Parathyroid adenoma (tissue), 2 donors: ENCODE measurements at regions not wholly inside any gene's neighbourhood (a gene's known extent, or its start where the extent isn't known, plus 50 kb on each side); places are given as distances from the start of the nearest gene placed in this dataset.

Experiments used
- H2AFZ ChIP-seq: fragments of 300-600 bp; sonication (generic); one replicate; pipeline ENCODE4 v1.7.0; 2017; ENCODE audit warnings: antibody characterized with exemption, mild to moderate bottlenecking
- H3K27ac ChIP-seq: fragments of 300-600 bp; sonication (generic); one replicate; pipeline ENCODE4 v1.7.0; 2017
- H3K27me3 ChIP-seq: fragments of 300-600 bp; sonication (generic); one replicate; pipeline ENCODE4 v1.7.0; 2017; ENCODE audit warnings: low read length; ENCODE audit not compliant: control insufficient read depth, insufficient read depth
- H3K36me3 ChIP-seq: fragments of 300-600 bp; sonication (generic); one replicate; pipeline ENCODE4 v1.7.0; 2017; ENCODE audit warnings: low read length; ENCODE audit not compliant: control insufficient read depth, insufficient read depth
- H3K4me1 ChIP-seq: fragments of 300-600 bp; sonication (generic); one replicate; pipeline ENCODE4 v1.7.0; 2017; ENCODE audit warnings: control low read depth
- H3K4me2 ChIP-seq: fragments of 300-600 bp; sonication (generic); one replicate; pipeline ENCODE4 v1.7.0; 2017; ENCODE audit warnings: low read length
- H3K4me3 ChIP-seq: fragments of 300-600 bp; sonication (generic); one replicate; pipeline ENCODE4 v1.7.0; 2017; ENCODE audit warnings: low read depth, low read length
- H3K79me2 ChIP-seq: fragments of 300-600 bp; sonication (generic); one replicate; pipeline ENCODE4 v1.7.0; 2017; ENCODE audit warnings: control low read depth
- H3K9ac ChIP-seq: fragments of 300-600 bp; sonication (generic); one replicate; pipeline ENCODE4 v1.7.0; 2017; ENCODE audit warnings: mild to moderate bottlenecking
- H3K9me3 ChIP-seq: fragments of 300-600 bp; sonication (generic); one replicate; pipeline ENCODE4 v1.7.0; 2017; ENCODE audit warnings: low read length; ENCODE audit not compliant: control insufficient read depth
- CTCF ChIP-seq: fragments of 300-600 bp; sonication (generic); IDR thresholded peaks from one replicate; pipeline ENCODE4 v1.7.0; 2017; ENCODE audit warnings: antibody characterized with exemption, mild to moderate bottlenecking
- donor health status: primary hyperparathyroidism.

GRCh38 chr19:31906111-31906871, 439.1 kb upstream of the ZNF507 start:
- Histone ChIP-seq H2AFZ (peak overlapping the region; percentile 11), H3K79me2 (no peaks in the 10 kb centered on the region), H3K36me3 (no peaks in the 10 kb centered on the region), H3K27me3 (no peaks in the 10 kb centered on the region), H3K4me1 (no peaks in the 10 kb centered on the region), H3K9ac (no peak overlapping the region), H3K4me2 (no peak overlapping the region), H3K4me3 (no peak overlapping the region), H3K27ac (peak overlapping the region; percentile 24), H3K9me3 (no peaks in the 10 kb centered on the region)
- no peak for TF ChIP-seq CTCF

GRCh38 chr19:31907661-31908060, 437.7 kb upstream of the ZNF507 start:
- H3K27ac ChIP-seq: no peak overlapping the region
- no peak overlapping the region for H3K9ac ChIP-seq
- H3K36me3 ChIP-seq: no peaks in the 10 kb centered on the region
- no peak for TF ChIP-seq CTCF
- no peaks in the 10 kb centered on the region for H3K27me3 ChIP-seq
- H2AFZ ChIP-seq: no peak overlapping the region
- H3K4me1 ChIP-seq: no peaks in the 10 kb centered on the region
- H3K79me2 ChIP-seq: no peaks in the 10 kb centered on the region
- no peaks in the 10 kb centered on the region for H3K9me3 ChIP-seq
- no peak overlapping the region for H3K4me2 ChIP-seq
- H3K4me3 ChIP-seq: no peak overlapping the region

- Histone ChIP-seq H2AFZ (no peak overlapping the region), H3K27ac (no peak overlapping the region), H3K79me2 (no peaks in the 10 kb centered on the region), H3K9me3 (no peaks in the 10 kb centered on the region), H3K9ac (no peak overlapping the region), H3K4me1 (no peaks in the 10 kb centered on the region), H3K27me3 (no peaks in the 10 kb centered on the region), H3K4me2 (no peak overlapping the region), H3K36me3 (no peaks in the 10 kb centered on the region), H3K4me3 (no peak overlapping the region)
- TF ChIP-seq CTCF: no peak
Observed at GRCh38 chr19:31908080-31908479, 437.3 kb upstream of the ZNF507 start.

- H3K4me2 ChIP-seq: no peak overlapping the region
- H3K79me2 ChIP-seq: no peaks in the 10 kb centered on the region
- H3K9ac ChIP-seq: no peak overlapping the region
- no peak overlapping the region for H3K4me3 ChIP-seq
- TF ChIP-seq CTCF: no peak
- no peaks in the 10 kb centered on the region for H3K4me1 ChIP-seq
- H3K36me3 ChIP-seq: no peaks in the 10 kb centered on the region
- no peak overlapping the region for H2AFZ ChIP-seq
- H3K9me3 ChIP-seq: no peaks in the 10 kb centered on the region
- H3K27me3 ChIP-seq: no peaks in the 10 kb centered on the region
- H3K27ac ChIP-seq: no peak overlapping the region
Observed at GRCh38 chr19:31908496-31909225, 436.7 kb upstream of the ZNF507 start.
